CD14-positive monocyte (primary cell): ENCODE measurements at regions not wholly inside any gene's neighbourhood (a gene's known extent, or its start where the extent isn't known, plus 50 kb on each side); places are given as distances from the start of the nearest gene placed in this dataset.

Experiments
- DNase-seq, 3 donors: peaks; one replicate each; pipeline ENCODE4 v3.0.0-alpha.2; 2011 to 2022
- H2AFZ ChIP-seq: 2 replicates; pipeline ENCODE4 v1.6.0; 2012; ENCODE audit warnings: mild to moderate bottlenecking, low read depth, low read length, inconsistent platforms; ENCODE audit not compliant: insufficient read depth, poor library complexity, severe bottlenecking
- H3K27ac ChIP-seq, 2 donors: 1 replicate in 1 of 2; 2 replicates in 1 of 2; pipeline ENCODE4 v1.5.1; 2012 to 2013; ENCODE audit warnings: low read length in 2 of 2, control low read depth in 1 of 2, inconsistent platforms in 1 of 2, low read depth in 1 of 2, mild to moderate bottlenecking in 1 of 2
- H3K27me3 ChIP-seq, 2 donors: one replicate each; pipeline versions ENCODE4 v1.6.0 to v1.6.1; 2011 to 2013; ENCODE audit warnings: low read length in 2 of 2; ENCODE audit not compliant: control insufficient read depth in 2 of 2, insufficient read depth in 2 of 2
- H3K36me3 ChIP-seq, 2 donors: replicated peaks in 1 of 2; 1 replicate in 1 of 2; 2 replicates in 1 of 2; pipeline versions ENCODE4 v1.5.1 to v1.6.1; 2012 to 2013; ENCODE audit warnings: low read length in 2 of 2, control low read depth in 1 of 2, inconsistent platforms in 1 of 2, mild to moderate bottlenecking in 1 of 2; ENCODE audit not compliant: insufficient read depth in 2 of 2, control insufficient read depth in 1 of 2
- H3K4me1 ChIP-seq, 2 donors: 1 replicate in 1 of 2; 2 replicates in 1 of 2; pipeline versions ENCODE4 v1.5.1 to v1.6.1; 2012 to 2013; ENCODE audit warnings: low read length in 2 of 2, control low read depth in 1 of 2, inconsistent platforms in 1 of 2, mild to moderate bottlenecking in 1 of 2, moderate library complexity in 1 of 2; ENCODE audit not compliant: insufficient read depth in 2 of 2, control insufficient read depth in 1 of 2
- H3K4me2 ChIP-seq: replicated peaks from 2 replicates; pipeline ENCODE3; 2012; ENCODE audit warnings: low read length, moderate library complexity, mild to moderate bottlenecking; ENCODE audit not compliant: poor library complexity, severe bottlenecking; ENCODE audit errors: extremely low read depth
- H3K4me3 ChIP-seq, 3 experiments: fragments of 200-600 bp in 1 of 3; sonication (generic) in 1 of 3; replicated peaks in 1 of 3; 1 replicate in 2 of 3; 2 replicates in 1 of 3; pipeline ENCODE4 v1.5.1; 2011 to 2013; ENCODE audit warnings: low read length in 3 of 3, mild to moderate bottlenecking in 3 of 3, control low read depth in 2 of 3, low read depth in 2 of 3, inconsistent platforms in 1 of 3, moderate library complexity in 1 of 3
- H3K79me2 ChIP-seq: 2 replicates; pipeline ENCODE4 v1.6.0; 2012; ENCODE audit warnings: mild to moderate bottlenecking, control low read depth, inconsistent platforms, low read length, moderate library complexity; ENCODE audit not compliant: insufficient read depth
- H3K9ac ChIP-seq: 2 replicates; pipeline ENCODE4 v1.6.0; 2017; ENCODE audit warnings: low read length, mild to moderate bottlenecking; ENCODE audit not compliant: insufficient read depth, poor library complexity, severe bottlenecking
- H3K9me3 ChIP-seq, 2 donors: replicated peaks in 1 of 2; 1 replicate in 1 of 2; 2 replicates in 1 of 2; pipeline versions ENCODE4 v1.5.1 to v1.6.1; 2012 to 2013; ENCODE audit warnings: low read length in 2 of 2, control low read depth in 1 of 2; ENCODE audit not compliant: control insufficient read depth in 1 of 2, insufficient read depth in 1 of 2
- H4K20me1 ChIP-seq: 2 replicates; pipeline ENCODE4 v1.6.0; 2012; ENCODE audit warnings: mild to moderate bottlenecking, low read length, control low read depth, moderate library complexity; ENCODE audit not compliant: insufficient read depth
- H3K27ac Mint-ChIP-seq, 7 donors: one replicate each; pipeline ENCODE4 v1.8.0; 2020; ENCODE audit warnings: mild to moderate bottlenecking in 7 of 7, mixed read lengths in 7 of 7, moderate library complexity in 6 of 7, inconsistent platforms in 2 of 7
- H3K27me3 Mint-ChIP-seq, 3 donors: one replicate each; pipeline ENCODE4 v1.8.0; 2021 to 2022; ENCODE audit warnings: low read depth in 3 of 3, mild to moderate bottlenecking in 3 of 3, mixed read lengths in 3 of 3, moderate library complexity in 3 of 3, inconsistent platforms in 1 of 3
- H3K36me3 Mint-ChIP-seq, 2 donors: one replicate each; pipeline ENCODE4 v1.8.0; 2020; ENCODE audit warnings: mixed read lengths in 2 of 2, inconsistent platforms in 1 of 2, mild to moderate bottlenecking in 1 of 2
- H3K4me1 Mint-ChIP-seq: one replicate; pipeline ENCODE4 v1.8.0; 2020; ENCODE audit warnings: mild to moderate bottlenecking, mixed read lengths
- H3K4me3 Mint-ChIP-seq, 2 donors: one replicate each; pipeline ENCODE4 v1.8.0; 2020; ENCODE audit warnings: mild to moderate bottlenecking in 2 of 2, mixed read lengths in 2 of 2, moderate library complexity in 1 of 2
- H3K9me3 Mint-ChIP-seq, 7 donors: one replicate each; pipeline ENCODE4 v1.8.0; 2020 to 2022; ENCODE audit warnings: mixed read lengths in 7 of 7, mild to moderate bottlenecking in 6 of 7, moderate library complexity in 6 of 7, inconsistent platforms in 2 of 7
- CTCF ChIP-seq: fragments of 200-600 bp; IDR thresholded peaks from one replicate; pipeline ENCODE4 v1.8.0; 2022; ENCODE audit warnings: antibody characterized with exemption, mild to moderate bottlenecking
- WGBS: methylation state at CpG from one replicate; pipeline ENCODE4 v1.1.5; 2013; ENCODE audit warnings: missing lambda C conversion rate; ENCODE audit not compliant: insufficient coverage; 5-methylcytosine and 5-hydroxymethylcytosine counted together
- intact Hi-C, 2 donors: fragments of 100-400 bp; cut with micrococcal nuclease; formaldehyde crosslinking; loops; one replicate each; pipeline versions ENCODE4 v1.15.0 to v1.15.1; 2023

DNA sequence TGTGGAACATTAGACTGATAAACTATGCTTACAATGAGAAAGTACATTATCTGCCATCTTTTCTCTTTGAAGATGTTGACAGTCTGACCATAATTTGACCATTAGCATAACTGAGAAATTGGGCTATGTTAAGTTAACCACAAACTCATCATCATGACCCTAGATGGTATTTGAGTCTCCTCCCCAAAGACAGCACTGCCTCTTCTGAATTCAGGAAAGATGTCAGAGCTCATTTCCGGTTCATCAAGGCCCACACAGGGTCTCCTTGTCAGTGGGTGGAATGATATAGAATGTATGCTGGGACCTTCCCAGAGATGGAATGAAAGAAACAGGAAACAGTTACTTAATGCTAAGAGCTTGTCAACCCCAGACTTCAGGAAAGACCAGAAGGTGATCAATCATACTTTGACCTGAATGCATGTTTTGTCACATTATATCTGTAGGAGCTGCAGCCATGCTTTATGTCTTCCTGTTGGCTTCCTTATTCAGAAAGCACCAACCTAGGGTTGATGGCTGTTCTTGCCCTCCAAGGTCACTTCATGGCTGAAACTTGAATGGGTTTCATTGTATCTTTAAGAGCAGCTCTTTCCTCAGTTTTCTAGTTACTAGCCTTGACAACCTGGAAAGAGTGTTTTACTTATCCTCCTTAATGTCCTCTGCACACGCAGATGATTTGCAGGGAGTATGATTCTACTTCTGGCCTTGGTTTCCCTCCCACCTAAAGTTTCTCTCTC is 99.1 kb upstream of the NEUROD1 start:
- Histone ChIP-seq H3K27ac (no peak overlapping the region), H3K4me2 (no peak overlapping the region), H3K4me1 (peaks cover 6 to 19% of the 10 kb centered on the region in 2 donors), H3K36me3 (no peaks in the 10 kb centered on the region), H3K9me3 (no peaks in the 10 kb centered on the region), H3K27me3 (no peaks in the 10 kb centered on the region), H4K20me1 (no peaks in the 10 kb centered on the region), H3K4me3 (no peak overlapping the region), H2AFZ (no peak overlapping the region), H3K79me2 (no peaks in the 10 kb centered on the region), H3K9ac (no peak overlapping the region)
- Mint-ChIP-seq H3K4me1 (peaks cover 25% of the 10 kb centered on the region), H3K27me3 (peaks cover 0 to 4% (median 0%) of the 10 kb centered on the region in 3 donors), H3K4me3 (no peak overlapping the region), H3K9me3 (peaks cover 0 to 2% (median 0%) of the 10 kb centered on the region in 7 donors), H3K27ac (no peak overlapping the region), H3K36me3 (no peaks in the 10 kb centered on the region)
- 33% methylated on average over 1 of the region's 2 CpGs for WGBS
- intact Hi-C loops: no loop called here
- TF ChIP-seq CTCF: no peak
- DNase-seq: no peak

DNA sequence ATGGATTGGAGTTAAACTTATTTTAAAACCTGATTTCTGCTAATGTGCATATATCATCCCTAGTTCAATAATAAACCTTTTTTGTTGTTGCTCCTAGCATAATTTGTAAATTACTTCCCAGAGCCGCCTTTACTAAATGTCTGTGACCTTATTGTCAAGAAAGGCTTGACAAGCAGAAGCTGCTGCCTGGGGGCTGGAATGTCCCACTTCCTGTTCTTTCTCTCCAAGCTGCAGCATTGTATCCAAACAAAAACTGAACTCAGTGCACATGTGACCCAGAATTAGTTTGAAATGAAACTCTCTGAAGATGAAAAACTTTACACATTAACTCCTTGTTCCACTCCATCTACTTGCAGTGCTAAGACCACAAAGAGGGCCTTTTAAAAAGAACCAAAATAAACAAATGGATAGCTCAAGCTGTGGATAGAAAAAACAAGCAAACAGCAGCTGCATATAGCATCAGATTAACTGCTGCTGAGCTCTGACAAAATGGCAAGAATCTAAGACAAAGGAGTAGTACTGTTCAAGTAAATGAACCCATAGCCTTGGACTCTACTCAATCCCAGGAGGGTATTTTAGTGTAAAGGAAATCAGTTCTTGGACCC is 99.8 kb upstream of the NEUROD1 start:
- intact Hi-C loops: no loop called here
- no peak overlapping the region for H3K4me2 ChIP-seq
- H3K4me1 ChIP-seq: peaks cover 6 to 13% of the 10 kb centered on the region in 2 donors
- Mint-ChIP-seq H3K4me3 (no peak overlapping the region), H3K9me3 (peaks cover 0 to 2% (median 0%) of the 10 kb centered on the region in 7 donors), H3K36me3 (no peaks in the 10 kb centered on the region), H3K27me3 (peaks cover 0 to 4% (median 0%) of the 10 kb centered on the region in 3 donors), H3K27ac (no peak overlapping the region), H3K4me1 (peaks cover 18% of the 10 kb centered on the region)
- 90% methylated on average over 1 of the region's 1 CpG for WGBS
- H3K27me3 ChIP-seq: no peaks in the 10 kb centered on the region
- no peaks in the 10 kb centered on the region for H3K9me3 ChIP-seq
- no peaks in the 10 kb centered on the region for H3K79me2 ChIP-seq
- no peak overlapping the region for H3K9ac ChIP-seq
- H2AFZ ChIP-seq: no peak overlapping the region
- H4K20me1 ChIP-seq: no peaks in the 10 kb centered on the region
- H3K27ac ChIP-seq: no peak overlapping the region
- TF ChIP-seq CTCF: no peak
- H3K4me3 ChIP-seq: no peak overlapping the region
- no peaks in the 10 kb centered on the region for H3K36me3 ChIP-seq
- no peak for DNase-seq
